ENCODE measurements at regions not wholly inside any gene's neighbourhood (a gene's known extent, or its start where the extent isn't known, plus 50 kb on each side); places are given as distances from the start of the nearest gene placed in this dataset.

GRCh38 chr11:45473341-45473895 is 187.3 kb upstream of the SYT13 start:
- no peak for DNase-seq (ENCODE audit: low read depth)

- no peak for DNase-seq (ENCODE audit: low read depth)
Measured at GRCh38 chr11:45472716-45473317, 186.7 kb upstream of the SYT13 start.

GRCh38 chr11:45471266-45471665 is 185.1 kb upstream of the SYT13 start:
- no peak for DNase-seq (ENCODE audit: low read depth)

GRCh38 chr11:45470794-45471167 is 184.6 kb upstream of the SYT13 start:
- no peak for DNase-seq (ENCODE audit: low read depth)

- peak; percentile 54 for DNase-seq (ENCODE audit: low read depth)
Measured at GRCh38 chr11:45470151-45470793, 184.1 kb upstream of the SYT13 start.

GRCh38 chr11:45468267-45468856 is 182.2 kb upstream of the SYT13 start:
- DNase-seq (ENCODE audit: low read depth): no peak

- no peak for DNase-seq (ENCODE audit: low read depth)
Measured at GRCh38 chr11:45463541-45463940, 177.4 kb upstream of the SYT13 start.

- DNase-seq (ENCODE audit: low read depth): no peak
Measured at GRCh38 chr11:45461514-45461913, 175.4 kb upstream of the SYT13 start.

- no peak for DNase-seq (ENCODE audit: low read depth)
Measured at GRCh38 chr11:45459491-45459890, 173.3 kb upstream of the SYT13 start.

GRCh38 chr11:45458269-45458668 is 172.1 kb upstream of the SYT13 start:
- DNase-seq (ENCODE audit: low read depth): no peak

GRCh38 chr11:45457649-45458048 is 171.5 kb upstream of the SYT13 start:
- DNase-seq (ENCODE audit: low read depth): peak; percentile 92

GRCh38 chr11:45456686-45457085 is 170.5 kb upstream of the SYT13 start:
- no peak for DNase-seq (ENCODE audit: low read depth)

- no peak for DNase-seq (ENCODE audit: low read depth)
Measured at GRCh38 chr11:45455536-45455935, 169.4 kb upstream of the SYT13 start.

GRCh38 chr11:45454917-45455401 is 168.8 kb upstream of the SYT13 start:
- no peak for DNase-seq (ENCODE audit: low read depth)

GRCh38 chr11:45453721-45454120 is 167.6 kb upstream of the SYT13 start:
- DNase-seq (ENCODE audit: low read depth): no peak

- no peak for DNase-seq (ENCODE audit: low read depth)
Measured at GRCh38 chr11:45451766-45452440, 165.8 kb upstream of the SYT13 start.

GRCh38 chr11:45450189-45450588 is 164.0 kb upstream of the SYT13 start:
- DNase-seq (ENCODE audit: low read depth): peak; percentile 75

- no peak for DNase-seq (ENCODE audit: low read depth)
Measured at GRCh38 chr11:45449036-45449601, 163.0 kb upstream of the SYT13 start.

GRCh38 chr11:45448561-45448960 is 162.4 kb upstream of the SYT13 start:
- DNase-seq (ENCODE audit: low read depth): no peak

GRCh38 chr11:45446998-45447397 is 160.9 kb upstream of the SYT13 start:
- DNase-seq (ENCODE audit: low read depth): no peak

- no peak for DNase-seq (ENCODE audit: low read depth)
Measured at GRCh38 chr11:45446434-45446833, 160.3 kb upstream of the SYT13 start.

GRCh38 chr11:45444796-45445195 is 158.7 kb upstream of the SYT13 start:
- no peak for DNase-seq (ENCODE audit: low read depth)

Measured in stromal cell of bone marrow (primary cell).